Gastroesophageal sphincter (tissue), 4 donors: ENCODE measurements at regions not wholly inside any gene's neighbourhood (a gene's known extent, or its start where the extent isn't known, plus 50 kb on each side); places are given as distances from the start of the nearest gene placed in this dataset.
"Not testable (repeated sequence)": the region's sequence is repeated elsewhere in the genome, so short reads cannot be mapped to it uniquely, and the experiment has no call there.

ENCODE experiments used
- ATAC-seq: fragments of 150-250 bp; one replicate; pipeline ENCODE4 v1.9.1; 2016; ENCODE audit warnings: mild to moderate bottlenecking, moderate library complexity
- H3K27ac ChIP-seq, 4 donors: fragments of 200-600 bp; sonication (generic) in 3 of 4; 1 replicate in 3 of 4; 2 replicates in 1 of 4; pipeline ENCODE4 v1.5.1; 2016 to 2019
- H3K27me3 ChIP-seq: fragments of 200-600 bp; sonication (generic); one replicate; pipeline ENCODE4 v1.5.1; 2019
- H3K36me3 ChIP-seq, 2 donors: fragments of 200-600 bp; sonication (generic); one replicate each; pipeline ENCODE4 v1.5.1; 2019; ENCODE audit warnings: control low read depth in 1 of 2
- H3K4me1 ChIP-seq, 3 donors: fragments of 200-600 bp; sonication (generic); 1 replicate in 2 of 3; 2 replicates in 1 of 3; pipeline ENCODE4 v1.5.1; 2016 to 2019; ENCODE audit warnings: control low read depth in 2 of 3
- H3K4me3 ChIP-seq, 2 donors: fragments of 200-600 bp; sonication (generic); one replicate each; pipeline ENCODE4 v1.5.1; 2019; ENCODE audit warnings: mild to moderate bottlenecking in 1 of 2, moderate library complexity in 1 of 2
- H3K9me3 ChIP-seq, 3 donors: fragments of 200-600 bp; sonication (generic); one replicate each; pipeline ENCODE4 v1.5.1; 2017 to 2019; ENCODE audit warnings: control low read depth in 2 of 3
- EP300 ChIP-seq: sonication (generic); formaldehyde crosslinking; IDR thresholded peaks from one replicate; pipeline ENCODE4 v1.6.1; 2017; ENCODE audit warnings: antibody characterized with exemption, mild to moderate bottlenecking
- POLR2A ChIP-seq, 2 donors: fragments of 450-650 bp; IDR thresholded peaks; one replicate each; pipeline ENCODE4 v1.6.1; 2017; ENCODE audit warnings: antibody characterized with exemption in 2 of 2, mild to moderate bottlenecking in 2 of 2, moderate library complexity in 1 of 2
- POLR2AphosphoS5 ChIP-seq: sonication (generic); formaldehyde crosslinking; IDR thresholded peaks from one replicate; pipeline ENCODE4 v1.6.1; 2017; ENCODE audit warnings: antibody characterized with exemption
- WGBS, 2 donors: methylation state at CpG; one replicate each; pipeline ENCODE4 v1.1.5; 2018; ENCODE audit warnings: low coverage in 1 of 2; 5-methylcytosine and 5-hydroxymethylcytosine counted together
- TF ChIP-seq, protein P1 (sequence below), 4 experiments: fragments of 200-600 bp in 2 of 4; fragments of 450-650 bp in 2 of 4; sonication (generic) in 1 of 4; IDR thresholded peaks; one replicate each; pipeline ENCODE4 v1.5.1; 2017 to 2019; ENCODE audit warnings: antibody characterized with exemption in 4 of 4, mild to moderate bottlenecking in 2 of 4, moderate library complexity in 2 of 4

DNA sequence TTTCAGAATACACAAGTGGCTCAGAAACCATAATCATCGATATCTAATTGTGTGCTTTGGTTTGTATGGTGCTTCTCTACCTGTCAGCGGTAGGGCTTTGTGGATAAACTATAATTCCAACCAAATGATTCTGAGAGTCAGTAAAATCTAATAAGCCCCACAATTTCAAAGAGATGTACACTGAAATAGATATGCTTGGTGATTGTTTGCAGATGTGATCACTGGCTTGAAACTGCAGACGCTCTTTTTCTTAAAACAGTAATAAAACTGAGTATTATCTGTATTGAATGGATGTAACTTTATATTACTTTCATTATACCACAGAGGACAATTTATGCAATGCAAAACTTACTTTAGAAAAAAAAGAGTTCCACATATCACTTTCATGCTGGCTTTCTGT is 198.8 kb upstream of the ANXA10 start:
- Histone ChIP-seq H3K27me3 (no peaks in the 10 kb centered on the region), H3K27ac (no peak overlapping the region), H3K9me3 (no peaks in the 10 kb centered on the region), H3K4me3 (no peak overlapping the region), H3K4me1 (no peaks in the 10 kb centered on the region), H3K36me3 (no peaks in the 10 kb centered on the region)
- TF ChIP-seq, protein P1, sequence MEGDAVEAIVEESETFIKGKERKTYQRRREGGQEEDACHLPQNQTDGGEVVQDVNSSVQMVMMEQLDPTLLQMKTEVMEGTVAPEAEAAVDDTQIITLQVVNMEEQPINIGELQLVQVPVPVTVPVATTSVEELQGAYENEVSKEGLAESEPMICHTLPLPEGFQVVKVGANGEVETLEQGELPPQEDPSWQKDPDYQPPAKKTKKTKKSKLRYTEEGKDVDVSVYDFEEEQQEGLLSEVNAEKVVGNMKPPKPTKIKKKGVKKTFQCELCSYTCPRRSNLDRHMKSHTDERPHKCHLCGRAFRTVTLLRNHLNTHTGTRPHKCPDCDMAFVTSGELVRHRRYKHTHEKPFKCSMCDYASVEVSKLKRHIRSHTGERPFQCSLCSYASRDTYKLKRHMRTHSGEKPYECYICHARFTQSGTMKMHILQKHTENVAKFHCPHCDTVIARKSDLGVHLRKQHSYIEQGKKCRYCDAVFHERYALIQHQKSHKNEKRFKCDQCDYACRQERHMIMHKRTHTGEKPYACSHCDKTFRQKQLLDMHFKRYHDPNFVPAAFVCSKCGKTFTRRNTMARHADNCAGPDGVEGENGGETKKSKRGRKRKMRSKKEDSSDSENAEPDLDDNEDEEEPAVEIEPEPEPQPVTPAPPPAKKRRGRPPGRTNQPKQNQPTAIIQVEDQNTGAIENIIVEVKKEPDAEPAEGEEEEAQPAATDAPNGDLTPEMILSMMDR (IDR thresholded peaks at IDR 0.05): no peak
- TF ChIP-seq EP300: no peak
- TF ChIP-seq POLR2A (IDR thresholded peaks at IDR 0.05): no peak
- TF ChIP-seq POLR2AphosphoS5: no peak
- 75 to 91% methylated on average over 3 of the region's 3 CpGs for WGBS, 2 donors
- ATAC-seq: no peak

DNA sequence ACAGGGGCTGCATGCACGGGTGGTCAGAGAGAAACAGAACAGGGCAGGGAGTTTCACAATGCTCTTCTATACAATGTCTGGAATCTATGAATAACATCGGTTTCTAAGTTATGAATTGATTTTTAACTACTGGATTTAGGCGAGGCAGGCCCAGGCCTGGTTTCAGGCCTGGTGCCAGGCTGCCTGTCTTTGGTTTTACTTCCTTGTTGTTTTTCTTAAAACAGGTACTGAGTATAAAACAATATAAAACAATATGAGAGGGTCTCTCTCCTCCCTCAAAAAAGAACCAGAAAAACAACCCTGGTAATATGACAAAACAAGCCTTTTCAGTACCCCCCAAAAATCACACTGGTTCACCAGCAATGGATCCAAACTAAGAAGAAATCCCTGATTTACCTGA is 196.1 kb upstream of the ANXA10 start:
- not testable (repeated sequence) for H3K4me1 ChIP-seq, H3K36me3 ChIP-seq, ATAC-seq, H3K27me3 ChIP-seq, H3K9me3 ChIP-seq, H3K4me3 ChIP-seq, H3K27ac ChIP-seq
- 13 to 15% methylated on average over 3 of the region's 3 CpGs for WGBS, 2 donors

DNA sequence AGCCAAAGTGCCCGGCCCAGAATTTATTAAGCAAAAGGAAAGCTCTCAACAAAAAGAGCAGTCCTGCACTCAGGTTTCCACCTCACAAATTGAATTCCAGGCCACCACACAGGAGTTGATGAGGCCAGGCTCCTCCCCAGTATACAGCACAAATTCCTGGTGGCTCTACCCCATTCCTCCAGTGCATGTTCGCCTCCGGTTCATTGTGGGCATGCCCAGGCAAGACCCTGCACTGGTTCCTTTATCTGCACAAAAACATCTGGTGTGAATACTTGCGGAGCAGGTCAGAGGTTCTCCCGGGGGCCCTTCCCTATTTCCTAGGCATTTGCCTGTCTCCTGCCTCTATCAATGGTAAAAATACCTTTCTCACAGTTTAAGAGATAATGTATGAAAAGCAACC is 195.2 kb upstream of the ANXA10 start:
- Histone ChIP-seq H3K27me3 (no peaks in the 10 kb centered on the region), H3K4me3 (no peak overlapping the region), H3K27ac (no peak overlapping the region), H3K4me1 (no peaks in the 10 kb centered on the region), H3K9me3 (no peaks in the 10 kb centered on the region), H3K36me3 (no peaks in the 10 kb centered on the region)
- no peak for ATAC-seq
- no peak for TF ChIP-seq EP300
- TF ChIP-seq, protein P1 (IDR thresholded peaks at IDR 0.05): no peak
- no peak for TF ChIP-seq POLR2AphosphoS5
- no peak for TF ChIP-seq POLR2A (IDR thresholded peaks at IDR 0.05)
- WGBS, 2 donors: 56 to 66% methylated on average over 4 to 5 of the region's 5 CpGs

DNA sequence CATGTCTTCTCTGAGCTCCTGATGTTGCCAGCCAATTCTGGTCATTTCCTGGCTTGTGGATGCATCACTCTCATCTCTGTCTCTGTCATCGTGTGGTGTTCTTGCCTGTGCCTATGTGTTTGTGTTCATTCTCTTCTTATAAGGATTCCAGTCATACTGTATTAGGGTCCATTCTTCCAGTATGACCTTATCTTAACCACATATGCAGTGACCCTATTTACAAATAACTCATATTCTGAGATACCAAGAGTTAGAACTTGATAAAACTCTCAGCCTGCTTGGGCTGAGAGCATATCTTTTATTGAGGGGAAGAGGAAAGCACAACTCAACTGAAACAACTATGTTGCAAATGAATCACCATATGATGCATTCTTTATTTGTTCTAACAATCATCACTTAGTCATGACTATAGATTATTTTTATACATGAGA is 189.0 kb upstream of the ANXA10 start:
- Histone ChIP-seq H3K4me1 (no peaks in the 10 kb centered on the region), H3K27ac (no peak overlapping the region), H3K36me3 (no peaks in the 10 kb centered on the region), H3K4me3 (no peak overlapping the region), H3K9me3 (no peaks in the 10 kb centered on the region), H3K27me3 (no peaks in the 10 kb centered on the region)
- ATAC-seq: no peak
- TF ChIP-seq POLR2AphosphoS5 (no peak), POLR2A (IDR thresholded peaks at IDR 0.05) (no peak)
- WGBS, 2 donors: 14 to 67% methylated on average over 1 of the region's 1 CpG

DNA sequence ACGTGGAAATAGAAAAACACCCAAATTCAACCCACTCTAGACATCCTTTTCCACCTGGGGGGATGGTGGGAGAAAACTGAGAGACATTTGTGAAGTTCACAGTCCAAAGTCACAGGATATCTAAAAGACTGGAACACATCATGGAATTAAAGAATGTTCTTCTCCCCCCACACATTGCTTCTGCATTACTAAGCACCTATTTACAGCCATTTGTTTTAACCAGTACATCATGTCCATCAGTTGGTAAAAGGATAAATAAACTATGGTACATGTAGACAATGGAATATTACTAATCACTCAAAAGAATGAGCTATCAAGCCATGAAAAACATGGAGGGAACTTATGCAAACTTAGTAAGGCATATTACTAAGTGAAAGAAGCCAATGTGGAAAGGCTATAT is 185.5 kb upstream of the ANXA10 start:
- no peaks in the 10 kb centered on the region for H3K9me3 ChIP-seq
- WGBS, 2 donors: 88% methylated on average over 1 of the region's 1 CpG; no CpG with 5 or more reads in 1 of the 2 donors

DNA sequence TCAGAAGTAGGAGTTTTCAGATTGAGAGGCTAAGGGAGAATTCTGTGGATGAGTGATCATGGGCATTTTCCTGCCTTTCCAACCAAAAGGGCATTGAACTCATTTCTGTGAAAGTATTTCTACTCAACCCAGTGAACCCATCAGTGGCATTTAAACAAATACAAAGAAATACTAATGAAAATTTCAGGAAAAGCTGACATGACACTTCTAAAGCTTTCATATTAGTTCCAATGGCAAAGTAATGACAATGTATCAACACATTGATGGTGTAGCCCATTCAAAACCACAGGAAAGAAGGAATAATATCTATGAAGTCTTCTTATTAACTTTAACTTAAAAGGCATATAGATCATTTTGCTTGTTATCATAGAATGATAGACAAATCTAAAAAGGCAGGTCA is 183.5 kb upstream of the ANXA10 start:
- Histone ChIP-seq H3K27ac (no peak overlapping the region), H3K36me3 (no peaks in the 10 kb centered on the region), H3K4me1 (no peaks in the 10 kb centered on the region), H3K27me3 (no peaks in the 10 kb centered on the region), H3K9me3 (no peaks in the 10 kb centered on the region), H3K4me3 (no peak overlapping the region)
- no peak for ATAC-seq
- TF ChIP-seq POLR2A (IDR thresholded peaks at IDR 0.05): no peak
- no peak for TF ChIP-seq EP300

More for the DNA sequence above, 185.5 kb upstream of the ANXA10 start:
- Histone ChIP-seq H3K27me3 (no peaks in the 10 kb centered on the region), H3K36me3 (no peaks in the 10 kb centered on the region), H3K4me3 (no peak overlapping the region), H3K4me1 (no peaks in the 10 kb centered on the region), H3K27ac (no peak overlapping the region)
- TF ChIP-seq EP300: no peak
- no peak for TF ChIP-seq POLR2A (IDR thresholded peaks at IDR 0.05)
- TF ChIP-seq, protein P1 (IDR thresholded peaks at IDR 0.05): no peak
- no peak for TF ChIP-seq POLR2AphosphoS5
- no peak for ATAC-seq

DNA sequence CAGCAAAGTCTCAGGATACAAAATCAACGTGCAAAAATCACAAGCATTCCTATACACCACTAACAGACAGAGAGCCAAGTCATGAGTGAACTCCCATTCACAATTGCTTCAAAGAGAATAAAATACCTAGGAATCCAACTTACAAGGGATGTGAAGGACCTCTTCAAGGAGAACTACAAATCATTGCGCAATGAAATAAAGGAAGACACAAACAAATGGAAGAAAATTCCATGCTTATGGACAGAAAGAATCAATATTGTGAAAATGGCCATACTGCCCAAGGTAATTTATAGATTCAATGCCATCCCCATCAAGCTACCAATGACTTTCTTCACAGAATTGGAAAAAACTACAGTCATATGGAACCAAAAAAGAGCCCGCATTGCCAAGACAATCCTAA is 179.8 kb upstream of the ANXA10 start:
- 94 to 100% methylated on average over 3 of the region's 3 CpGs for whole genome bisulfite sequencing, 2 donors
- not testable (repeated sequence) for H3K4me1 ChIP-seq

More for the DNA sequence above, 179.8 kb upstream of the ANXA10 start:
- not testable (repeated sequence) for H3K36me3 ChIP-seq, H3K27me3 ChIP-seq, H3K4me3 ChIP-seq, H3K9me3 ChIP-seq, H3K27ac ChIP-seq, ATAC-seq
